ENCODE measurements at regions not wholly inside any gene's neighbourhood (a gene's known extent, or its start where the extent isn't known, plus 50 kb on each side); places are given as distances from the start of the nearest gene placed in this dataset.
"Not testable (repeated sequence)": the region's sequence is repeated elsewhere in the genome, so short reads cannot be mapped to it uniquely, and the experiment has no call there.

- DNase-seq: no peak
These were observed 78.7 kb upstream of the LAPTM4A start for GRCh38 chr2:20130160-20130560.

GRCh38 chr2:20129331-20130159 is 78.1 kb upstream of the LAPTM4A start:
- no peak for DNase-seq

DNA sequence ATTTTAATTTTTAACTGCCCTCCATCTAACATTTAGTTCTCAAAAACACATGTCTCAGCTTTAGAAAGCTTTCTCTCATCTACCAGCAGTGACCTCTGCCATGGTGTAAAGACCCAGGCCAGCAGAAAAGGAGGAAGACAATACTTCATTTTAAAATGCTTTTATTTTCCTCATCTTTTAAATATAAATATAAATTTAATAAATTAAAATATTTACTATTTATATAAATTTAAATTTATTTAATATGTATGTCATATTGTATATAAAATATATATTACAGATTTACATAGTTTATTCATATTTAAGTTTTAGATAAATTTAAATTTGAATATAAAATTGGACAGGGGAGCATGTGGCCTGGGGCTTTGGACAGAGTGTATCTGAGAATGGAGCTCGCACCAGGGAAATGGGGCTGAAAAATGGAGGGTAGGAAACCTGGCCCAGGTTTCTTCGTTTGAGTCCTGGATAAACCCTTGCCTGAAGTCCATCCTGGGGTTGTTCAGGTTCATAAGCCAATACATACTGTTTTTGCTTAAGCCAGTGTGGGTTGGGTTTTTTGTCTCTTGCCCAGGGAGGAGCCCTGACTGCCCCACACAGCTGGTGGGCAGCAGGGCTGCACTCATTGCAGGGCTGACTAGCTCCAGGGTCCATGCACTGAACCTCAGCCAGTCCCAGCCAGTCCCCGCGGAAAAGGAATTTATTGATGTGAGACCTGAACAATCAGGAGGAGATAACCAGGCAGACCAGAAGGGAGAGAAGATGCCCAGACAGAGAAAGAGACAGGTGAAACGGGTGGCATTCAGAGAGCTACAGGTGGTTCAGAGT is 77.3 kb upstream of the LAPTM4A start:
- DNase-seq: no peak

DNA sequence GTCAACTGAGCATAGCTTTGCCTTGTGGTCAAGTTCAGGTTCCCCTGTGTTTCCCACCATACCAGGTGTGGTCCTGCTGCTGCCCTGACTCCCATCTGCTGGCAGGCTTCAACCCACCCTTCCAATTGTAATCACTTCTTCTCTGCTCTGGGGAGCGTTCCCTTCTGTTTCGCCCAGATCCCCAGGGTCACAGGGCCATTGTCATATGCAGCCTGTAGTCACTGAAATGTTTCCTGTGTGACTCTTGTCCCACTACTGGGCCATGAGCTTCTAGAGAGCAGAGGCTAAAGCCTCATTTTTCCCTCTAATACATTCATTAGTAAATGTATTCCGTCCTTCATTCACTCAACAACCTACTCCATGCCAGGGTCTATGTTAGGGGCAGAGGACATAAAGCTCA is 75.0 kb upstream of the LAPTM4A start:
- DNase-seq: no peak

DNA sequence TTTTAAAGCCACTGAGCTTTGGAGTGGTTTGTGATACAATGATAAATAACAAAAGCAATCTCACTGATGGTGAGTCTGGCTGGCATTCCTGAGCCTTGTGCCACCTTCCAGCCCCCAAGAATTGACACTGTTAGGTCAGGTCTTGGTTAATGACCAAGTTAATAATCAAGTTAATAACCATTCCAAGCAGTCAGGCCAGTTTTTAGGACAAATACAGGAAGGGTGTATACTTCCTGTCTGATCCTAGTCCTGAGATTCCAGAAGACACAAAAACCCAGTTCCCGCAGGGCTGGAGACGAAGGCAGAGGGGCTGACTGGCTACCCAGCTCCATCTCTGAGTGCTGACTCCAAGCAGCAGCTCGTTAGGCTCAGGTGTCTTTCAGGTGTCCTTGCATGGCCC is 74.6 kb upstream of the LAPTM4A start:
- no peak for DNase-seq

DNA sequence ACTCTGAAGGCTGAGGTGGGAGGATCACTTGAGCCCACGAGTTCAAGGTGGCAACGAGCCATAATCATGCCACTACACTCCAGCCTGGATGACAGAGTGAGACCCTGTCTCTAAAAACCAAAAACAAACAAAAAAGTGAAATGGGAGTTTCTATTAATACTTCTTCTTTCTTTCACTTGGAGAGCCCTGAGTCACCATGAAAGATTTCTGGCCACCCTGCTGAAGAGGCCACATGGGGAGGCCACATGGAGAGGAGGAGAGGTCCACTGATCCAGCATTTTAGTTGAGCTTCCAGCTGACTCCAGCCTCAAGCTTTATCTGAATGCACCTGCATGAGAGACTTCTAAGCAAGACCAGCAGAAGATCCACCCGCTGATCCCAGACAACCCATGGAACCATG is 74.2 kb upstream of the LAPTM4A start:
- DNase-seq: no peak

- DNase-seq: no peak
These were observed 73.7 kb upstream of the LAPTM4A start for GRCh38 chr2:20125164-20125563.

- DNase-seq: no peak
These were observed 72.6 kb upstream of the LAPTM4A start for GRCh38 chr2:20123871-20124594.

- no peak for DNase-seq
These were observed 71.4 kb upstream of the LAPTM4A start for GRCh38 chr2:20122864-20123263.

DNA sequence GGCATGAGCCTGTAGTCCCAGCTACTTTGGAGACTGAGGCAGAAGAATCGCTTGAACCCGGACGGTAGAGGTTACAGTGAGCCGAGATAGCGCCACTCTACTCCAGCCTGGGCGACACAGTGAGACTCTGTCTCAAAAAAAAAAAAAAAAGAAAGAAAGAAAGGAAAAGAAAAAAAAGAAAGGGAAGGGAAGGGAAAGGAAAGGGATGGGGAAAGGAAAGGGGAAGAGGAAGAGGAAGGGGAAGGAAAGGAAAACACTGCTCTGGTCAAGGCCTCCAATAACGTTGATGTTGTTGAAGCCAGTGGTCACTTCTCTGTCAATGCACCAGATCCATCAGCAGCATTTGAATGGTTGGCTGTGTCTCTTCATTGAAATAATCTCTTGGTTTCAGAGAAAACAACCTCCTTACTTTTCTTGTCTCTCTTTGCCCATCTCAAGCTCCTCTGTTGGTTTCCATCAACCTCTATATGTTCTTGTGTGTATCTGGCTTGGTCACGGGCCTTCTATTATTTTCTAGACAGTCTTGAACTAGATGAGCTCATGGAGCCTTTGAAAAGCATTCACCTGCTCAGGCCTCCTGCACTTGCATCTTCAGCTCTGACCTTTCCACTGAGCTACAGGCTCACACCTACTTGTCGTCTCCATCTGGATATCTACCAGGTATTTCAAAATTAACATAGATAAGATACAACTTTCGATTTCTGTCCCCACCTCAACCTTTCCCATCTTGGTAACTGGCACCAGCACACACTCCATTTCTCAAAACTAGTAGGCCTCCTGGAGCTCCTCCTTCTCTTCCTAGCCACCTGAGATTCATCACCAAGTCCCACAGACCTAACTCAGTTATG is 69.4 kb upstream of the LAPTM4A start:
- DNase-seq: no peak

DNA sequence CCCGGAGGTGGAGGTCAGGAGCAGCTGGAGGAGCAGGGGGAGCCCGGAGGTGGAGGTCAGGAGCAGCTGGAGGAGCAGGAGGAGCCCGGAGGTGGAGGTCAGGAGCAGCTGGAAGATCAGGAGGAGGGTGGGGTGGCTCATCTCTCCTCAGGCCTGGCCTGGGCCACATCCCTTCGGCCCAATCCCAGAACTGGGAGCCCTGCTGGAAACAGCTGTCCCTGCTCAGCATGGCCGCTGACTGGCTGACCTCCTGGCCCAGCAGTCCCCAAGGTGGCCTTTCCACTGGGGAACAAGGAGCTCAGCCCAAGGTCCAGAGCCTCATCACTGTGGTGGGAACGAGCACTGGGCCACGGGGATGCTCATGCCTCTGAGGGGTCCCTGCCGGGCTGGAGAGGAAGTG is 66.6 kb upstream of the LAPTM4A start:
- DNase-seq: no peak

- no peak for DNase-seq
These were observed 64.5 kb upstream of the LAPTM4A start for GRCh38 chr2:20115902-20116301.

- no peak for DNase-seq
These were observed 63.9 kb upstream of the LAPTM4A start for GRCh38 chr2:20115374-20115773.

- DNase-seq: no peak
These were observed 62.8 kb upstream of the LAPTM4A start for GRCh38 chr2:20113986-20114938.

DNA sequence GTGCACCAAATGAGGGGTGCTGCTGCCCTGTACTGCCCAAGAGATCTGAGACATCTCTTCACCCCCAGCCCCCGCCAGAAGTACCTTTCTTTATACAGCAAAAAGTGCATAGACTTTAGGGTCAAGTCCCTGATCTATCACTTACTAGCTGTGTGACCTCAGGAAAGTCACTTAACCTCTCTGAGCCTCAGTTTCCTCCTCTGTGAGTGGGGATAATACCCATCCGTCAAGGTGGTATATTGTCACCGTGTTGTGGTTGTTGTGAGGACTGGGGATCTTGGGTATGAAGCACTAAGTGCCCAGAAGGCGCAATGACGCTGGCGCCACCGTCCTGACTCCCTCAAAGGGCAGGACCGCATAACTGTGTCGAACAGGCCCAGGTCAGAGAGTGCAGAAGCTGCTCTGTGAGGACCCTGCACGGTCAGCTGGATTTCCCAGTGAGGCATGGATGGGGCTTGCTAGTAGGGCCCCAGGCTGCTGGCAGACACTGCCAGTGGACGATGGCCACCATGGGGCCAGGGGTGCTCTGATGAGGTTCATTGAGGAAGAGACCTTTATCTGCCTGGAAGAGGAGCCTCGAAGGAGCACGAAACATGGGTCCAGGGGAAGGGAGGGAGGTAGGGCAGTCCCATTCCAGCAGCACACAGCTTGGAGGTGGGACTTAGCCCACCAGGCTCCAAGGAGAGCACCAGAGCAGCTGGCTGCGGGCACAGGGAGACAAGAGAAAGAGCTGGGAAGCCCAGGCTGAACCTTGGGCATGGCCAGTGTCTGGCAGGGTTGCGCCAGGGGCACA is 61.8 kb upstream of the LAPTM4A start:
- DNase-seq: no peak

DNA sequence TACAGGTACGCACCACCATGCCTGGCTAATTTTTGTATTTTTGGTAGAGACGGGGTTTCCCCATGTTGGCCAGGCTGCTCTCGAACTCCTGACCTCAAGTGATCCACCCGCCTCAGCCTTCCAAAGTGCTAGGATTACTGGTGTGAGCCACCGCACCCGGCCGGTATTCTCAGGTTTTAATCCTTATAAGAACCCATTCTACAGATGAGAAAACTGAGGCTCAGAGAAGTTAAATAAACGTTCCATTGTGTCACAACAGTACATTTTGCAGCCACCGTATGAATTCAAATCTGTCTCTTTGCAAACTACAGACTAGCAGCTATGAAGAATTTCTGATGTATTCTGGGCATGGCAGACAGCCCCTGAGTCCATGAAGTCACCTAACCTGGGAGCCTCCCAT is 60.9 kb upstream of the LAPTM4A start:
- not testable (repeated sequence) for DNase-seq

- DNase-seq: no peak
These were observed 60.1 kb upstream of the LAPTM4A start for GRCh38 chr2:20111311-20112131.

- DNase-seq: no peak
These were observed 59.4 kb upstream of the LAPTM4A start for GRCh38 chr2:20110876-20111275.

DNA sequence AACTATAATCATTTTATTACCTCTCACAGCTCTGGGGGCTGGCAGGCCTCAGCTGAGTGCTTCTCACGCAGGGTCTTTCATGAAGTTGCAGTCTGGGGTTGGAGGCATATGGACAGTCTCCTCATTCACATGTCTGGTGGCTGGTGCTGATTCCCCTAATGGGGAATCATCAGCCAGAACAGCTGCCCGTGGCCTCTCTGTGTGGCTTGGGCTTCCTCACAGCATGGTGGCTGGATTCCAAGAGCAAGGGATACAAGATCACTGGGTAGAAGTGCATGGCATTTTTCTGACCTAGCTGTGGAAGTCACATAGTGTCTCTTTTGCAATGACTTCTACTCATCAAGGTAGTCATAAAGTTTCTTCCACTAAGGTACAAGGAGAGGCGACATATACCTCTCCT is 59.0 kb upstream of the LAPTM4A start:
- no peak for DNase-seq
